K562 (cell line): ENCODE measurements at regions not wholly inside any gene's neighbourhood (a gene's known extent, or its start where the extent isn't known, plus 50 kb on each side); places are given as distances from the start of the nearest gene placed in this dataset.

Experiments
- AFF4 ChIP-seq: sonication (generic); formaldehyde crosslinking; IDR thresholded peaks from 2 replicates; pipeline ENCODE4 v1.8.0; 2023; ENCODE audit warnings: mild to moderate bottlenecking, missing genetic modification reagents
- CTCF ChIP-seq, 3 experiments: IDR thresholded peaks in 2 of 3; conservative IDR thresholded peaks in 1 of 3; 2 replicates each; pipeline ENCODE4 v1.5.1; 2011 to 2012; ENCODE audit warnings: low read length in 3 of 3, mild to moderate bottlenecking in 3 of 3, control low read depth in 2 of 3, improper control_type of control experiment in 1 of 3, inconsistent platforms in 1 of 3, low read depth in 1 of 3, mixed read lengths in 1 of 3, moderate library complexity in 1 of 3; ENCODE audit not compliant: insufficient read depth in 2 of 3
- E2F4 ChIP-seq: sonication (generic); formaldehyde crosslinking; IDR thresholded peaks from 2 replicates; pipeline ENCODE4 v1.8.0; 2022; ENCODE audit warnings: mild to moderate bottlenecking, low read depth, missing genetic modification reagents
- ESRRA ChIP-seq: fragments of 450-650 bp; IDR thresholded peaks from 2 replicates; pipeline ENCODE4 v1.6.1; 2014; ENCODE audit warnings: low read depth, mild to moderate bottlenecking, moderate library complexity, borderline replicate concordance
- HNRNPUL1 ChIP-seq: fragments of 200-400 bp; formaldehyde crosslinking; IDR thresholded peaks from 2 replicates; pipeline ENCODE4 v1.6.1; 2017; ENCODE audit warnings: low read length
- MXI1 ChIP-seq: IDR thresholded peaks from 2 replicates; pipeline ENCODE4 v1.6.1; 2011; ENCODE audit warnings: low read depth, mild to moderate bottlenecking, improper control_type of control experiment, low read length
- MYBL2 ChIP-seq, 2 experiments: fragments of 450-650 bp in 1 of 2; sonication (generic) in 1 of 2; formaldehyde crosslinking in 1 of 2; IDR thresholded peaks; 2 replicates each; pipeline versions ENCODE4 v1.6.1 to v1.8.1; 2017 to 2022; ENCODE audit warnings: borderline replicate concordance in 1 of 2, inconsistent platforms in 1 of 2, low read depth in 1 of 2, mild to moderate bottlenecking in 1 of 2, missing genetic modification reagents in 1 of 2, moderate library complexity in 1 of 2
- POLR2A ChIP-seq: fragments of 450-650 bp; conservative IDR thresholded peaks from 2 replicates; pipeline ENCODE4 v1.6.1; 2016
- POLR2AphosphoS5 ChIP-seq: IDR thresholded peaks from 2 replicates; pipeline ENCODE4 v1.6.1; 2011; ENCODE audit warnings: mild to moderate bottlenecking, low read depth, low read length, moderate library complexity; ENCODE audit not compliant: control insufficient read depth, insufficient read depth
- USF2 ChIP-seq: sonication (generic); formaldehyde crosslinking; IDR thresholded peaks from 2 replicates; pipeline ENCODE4 v1.5.0; 2020; ENCODE audit warnings: missing genetic modification reagents
- ZBTB49 ChIP-seq: sonication (generic); formaldehyde crosslinking; IDR thresholded peaks from 2 replicates; pipeline ENCODE4 v1.8.0; 2022; ENCODE audit warnings: missing genetic modification reagents, mild to moderate bottlenecking, borderline replicate concordance
- ZNF175 ChIP-seq: fragments of 200-800 bp; sonication (Bioruptor generic); IDR thresholded peaks from 2 replicates; pipeline ENCODE4 v1.6.1; 2016; ENCODE audit warnings: low read depth, mild to moderate bottlenecking, missing genetic modification characterization, missing compliant biosample characterization
- ZNF589 ChIP-seq: fragments of 200-800 bp; sonication (Bioruptor generic); IDR thresholded peaks from 2 replicates; pipeline ENCODE4 v1.6.1; 2016; ENCODE audit warnings: low read depth, missing genetic modification characterization, missing compliant biosample characterization

GRCh38 chr15:87142096-87142495, 1062.4 kb downstream of the AGBL1 start:
- no peak for TF ChIP-seq ZNF175 (CRISPR knock-in tag)
- TF ChIP-seq AFF4 (CRISPR knock-in tag), result no peak
- TF ChIP-seq MXI1, result no peak
- no peak for TF ChIP-seq POLR2AphosphoS5
- TF ChIP-seq E2F4 (CRISPR knock-in tag), result no peak
- no peak for TF ChIP-seq CTCF (IDR thresholded peaks at IDR 0.05 in 2 of 3, conservative IDR thresholded peaks at IDR 0.05 in 1 of 3; ENCODE audit: insufficient read depth in 2 of 3, low read depth in 1 of 3, low read length in 3 of 3)
- no peak for TF ChIP-seq POLR2A
- TF ChIP-seq USF2 (CRISPR knock-in tag), result no peak
- TF ChIP-seq MYBL2 (IDR thresholded peaks at IDR 0.05; ENCODE audit: low read depth), result no peak
- no peak for TF ChIP-seq MYBL2 (CRISPR knock-in tag; IDR thresholded peaks at IDR 0.05; ENCODE audit: borderline replicate concordance)
- no peak for TF ChIP-seq ESRRA
- no peak for TF ChIP-seq ZBTB49 (CRISPR knock-in tag)
- TF ChIP-seq HNRNPUL1, result no peak
- no peak for TF ChIP-seq ZNF589 (CRISPR knock-in tag)
